CD4-positive, alpha-beta memory T cell (primary cell): ENCODE measurements at regions not wholly inside any gene's neighbourhood (a gene's known extent, or its start where the extent isn't known, plus 50 kb on each side); places are given as distances from the start of the nearest gene placed in this dataset.

ENCODE experiments used
- CTCF ChIA-PET: fragments of 350-600 bp; sonication (Branson Sonifier 250); formaldehyde crosslinking; loops from one replicate; lab custom pipeline; 2021; ENCODE audit warnings: inconsistent platforms; ENCODE audit not compliant: partially characterized antibody; lab: Charles Lee
- POLR2A ChIA-PET: fragments of 350-600 bp; sonication (Branson Sonifier 250); formaldehyde crosslinking; loops from one replicate; lab custom pipeline; 2021; ENCODE audit not compliant: partially characterized antibody; lab: Charles Lee
- DNase-seq, 5 donors: peaks; one replicate each; pipeline versions ENCODE4 v3.0.0 to v3.0.0-alpha.2; 2020 to 2022; ENCODE audit warnings: mixed read lengths in 1 of 5
- H3K27ac ChIP-seq: one replicate; pipeline ENCODE4 v1.7.0; 2013; ENCODE audit warnings: low read depth, low read length
- H3K27me3 ChIP-seq: 2 replicates; pipeline ENCODE4 v1.7.0; 2013; ENCODE audit warnings: mild to moderate bottlenecking, low read length, moderate library complexity; ENCODE audit not compliant: insufficient read depth
- H3K36me3 ChIP-seq: 2 replicates; pipeline ENCODE4 v1.7.0; 2013; ENCODE audit warnings: mild to moderate bottlenecking, low read length, moderate library complexity; ENCODE audit not compliant: insufficient read depth
- H3K4me1 ChIP-seq: 2 replicates; pipeline ENCODE4 v1.7.0; 2013; ENCODE audit warnings: mild to moderate bottlenecking, low read length, moderate library complexity; ENCODE audit not compliant: insufficient read depth
- H3K4me3 ChIP-seq, 2 donors: one replicate each; pipeline ENCODE4 v1.7.0; 2013; ENCODE audit warnings: low read length in 2 of 2, mild to moderate bottlenecking in 1 of 2
- H3K9me3 ChIP-seq, 2 donors: one replicate each; pipeline ENCODE4 v1.7.0; 2013; ENCODE audit warnings: low read length in 2 of 2, control low read depth in 1 of 2; ENCODE audit not compliant: control insufficient read depth in 1 of 2
- H3K27ac Mint-ChIP-seq, 7 donors: one replicate each; pipeline ENCODE4 v1.8.0; 2020 to 2021; ENCODE audit warnings: mixed read lengths in 7 of 7, mild to moderate bottlenecking in 6 of 7, inconsistent platforms in 3 of 7, moderate library complexity in 3 of 7
- H3K27me3 Mint-ChIP-seq, 2 donors: one replicate each; pipeline ENCODE4 v1.8.0; 2020 to 2021; ENCODE audit warnings: mixed read lengths in 2 of 2
- H3K36me3 Mint-ChIP-seq, 2 donors: one replicate each; pipeline ENCODE4 v1.8.0; 2020 to 2021; ENCODE audit warnings: mixed read lengths in 2 of 2, inconsistent platforms in 1 of 2, mild to moderate bottlenecking in 1 of 2
- H3K4me1 Mint-ChIP-seq, 4 donors: one replicate each; pipeline ENCODE4 v1.8.0; 2020 to 2021; ENCODE audit warnings: mixed read lengths in 4 of 4, mild to moderate bottlenecking in 1 of 4
- H3K4me3 Mint-ChIP-seq, 8 donors: one replicate each; pipeline ENCODE4 v1.8.0; 2020 to 2021; ENCODE audit warnings: mixed read lengths in 8 of 8, mild to moderate bottlenecking in 7 of 8, moderate library complexity in 6 of 8, inconsistent platforms in 3 of 8
- H3K9me3 Mint-ChIP-seq, 8 donors: one replicate each; pipeline ENCODE4 v1.8.0; 2020 to 2021; ENCODE audit warnings: mixed read lengths in 8 of 8, mild to moderate bottlenecking in 5 of 8, inconsistent platforms in 3 of 8, moderate library complexity in 1 of 8
- intact Hi-C: fragments of 100-400 bp; cut with micrococcal nuclease; formaldehyde crosslinking; loops from one replicate; pipeline ENCODE4 v1.15.1; 2023

- H3K4me3 ChIP-seq = no peak overlapping the region
- Mint-ChIP-seq H3K9me3 (peaks cover 0 to 3% (median 1%) of the 10 kb centered on the region in 8 donors), H3K27ac (no peak overlapping the region), H3K27me3 (no peaks in the 10 kb centered on the region), H3K4me1 (no peaks in the 10 kb centered on the region), H3K4me3 (no peak overlapping the region), H3K36me3 (no peaks in the 10 kb centered on the region)
- H3K9me3 ChIP-seq = no peaks in the 10 kb centered on the region
- H3K4me1 ChIP-seq = no peaks in the 10 kb centered on the region
- H3K27ac ChIP-seq = no peak overlapping the region
- DNase-seq = no peak
- CTCF ChIA-PET = no interaction called here
- H3K36me3 ChIP-seq = no peaks in the 10 kb centered on the region
- H3K27me3 ChIP-seq = no peaks in the 10 kb centered on the region
- POLR2A ChIA-PET = no interaction called here
- intact Hi-C loops = no loop called here
Measured at GRCh38 chr10:126839094-126839761, 66.0 kb upstream of the DOCK1 start.

- no peak overlapping the region for H3K27ac Mint-ChIP-seq
- Histone ChIP-seq H3K9me3 (no peaks in the 10 kb centered on the region), H3K4me3 (no peak overlapping the region), H3K36me3 (no peaks in the 10 kb centered on the region), H3K4me1 (no peaks in the 10 kb centered on the region), H3K27ac (no peak overlapping the region), H3K27me3 (no peaks in the 10 kb centered on the region)
- CTCF ChIA-PET = no interaction called here
- no peak overlapping the region for H3K4me3 Mint-ChIP-seq
- intact Hi-C loops = no loop called here
- H3K36me3 Mint-ChIP-seq = no peaks in the 10 kb centered on the region
- POLR2A ChIA-PET = no interaction called here
- H3K4me1 Mint-ChIP-seq = no peaks in the 10 kb centered on the region
- H3K27me3 Mint-ChIP-seq = no peaks in the 10 kb centered on the region
- peaks cover 0 to 3% (median 1%) of the 10 kb centered on the region in 8 donors for H3K9me3 Mint-ChIP-seq
- DNase-seq = no peak
Measured at GRCh38 chr10:126840576-126841135, 64.6 kb upstream of the DOCK1 start.

- H3K36me3 Mint-ChIP-seq = no peaks in the 10 kb centered on the region
- Histone ChIP-seq H3K4me1 (no peaks in the 10 kb centered on the region), H3K9me3 (no peaks in the 10 kb centered on the region), H3K27me3 (no peaks in the 10 kb centered on the region), H3K27ac (no peak overlapping the region), H3K36me3 (no peaks in the 10 kb centered on the region), H3K4me3 (no peak overlapping the region)
- peaks cover 0 to 3% (median 1%) of the 10 kb centered on the region in 8 donors for H3K9me3 Mint-ChIP-seq
- ChIA-PET POLR2A (no interaction called here), CTCF (no interaction called here)
- intact Hi-C loops = no loop called here
- no peak for DNase-seq
- H3K4me1 Mint-ChIP-seq = no peaks in the 10 kb centered on the region
- no peak overlapping the region for H3K4me3 Mint-ChIP-seq
- no peaks in the 10 kb centered on the region for H3K27me3 Mint-ChIP-seq
- no peak overlapping the region for H3K27ac Mint-ChIP-seq
Measured at GRCh38 chr10:126841341-126841895, 63.8 kb upstream of the DOCK1 start.

- H3K4me3 ChIP-seq = no peak overlapping the region
- Mint-ChIP-seq H3K4me1 (no peaks in the 10 kb centered on the region), H3K27ac (no peak overlapping the region), H3K9me3 (peaks cover 0 to 2% (median 0%) of the 10 kb centered on the region in 8 donors), H3K36me3 (no peaks in the 10 kb centered on the region), H3K4me3 (no peak overlapping the region), H3K27me3 (no peaks in the 10 kb centered on the region)
- DNase-seq = no peak
- H3K9me3 ChIP-seq = no peaks in the 10 kb centered on the region
- no peaks in the 10 kb centered on the region for H3K36me3 ChIP-seq
- no peaks in the 10 kb centered on the region for H3K4me1 ChIP-seq
- H3K27ac ChIP-seq = no peak overlapping the region
- H3K27me3 ChIP-seq = no peaks in the 10 kb centered on the region
- intact Hi-C loops = no loop called here
- ChIA-PET CTCF (no interaction called here), POLR2A (no interaction called here)
Measured at GRCh38 chr10:126842356-126842755, 62.9 kb upstream of the DOCK1 start.

- ChIA-PET CTCF (no interaction called here), POLR2A (no interaction called here)
- Mint-ChIP-seq H3K27me3 (no peaks in the 10 kb centered on the region), H3K4me1 (no peaks in the 10 kb centered on the region), H3K27ac (no peak overlapping the region), H3K9me3 (peaks cover 0 to 4% (median 0%) of the 10 kb centered on the region in 8 donors), H3K36me3 (no peaks in the 10 kb centered on the region), H3K4me3 (no peak overlapping the region)
- Histone ChIP-seq H3K4me3 (no peak overlapping the region), H3K27ac (no peak overlapping the region), H3K9me3 (no peaks in the 10 kb centered on the region), H3K4me1 (no peaks in the 10 kb centered on the region), H3K36me3 (no peaks in the 10 kb centered on the region), H3K27me3 (no peaks in the 10 kb centered on the region)
- intact Hi-C loops = no loop called here
- no peak for DNase-seq
Measured at GRCh38 chr10:126842836-126843235, 62.4 kb upstream of the DOCK1 start.

- H3K27ac ChIP-seq = no peak overlapping the region
- H3K4me3 ChIP-seq = no peak overlapping the region
- intact Hi-C loops = no loop called here
- no peak overlapping the region for H3K27ac Mint-ChIP-seq
- DNase-seq = no peak
- H3K36me3 ChIP-seq = no peaks in the 10 kb centered on the region
- no peak overlapping the region for H3K4me3 Mint-ChIP-seq
- ChIA-PET CTCF (no interaction called here), POLR2A (no interaction called here)
- H3K9me3 Mint-ChIP-seq = peaks cover 0 to 4% (median 0%) of the 10 kb centered on the region in 8 donors
- no peaks in the 10 kb centered on the region for H3K36me3 Mint-ChIP-seq
- no peaks in the 10 kb centered on the region for H3K27me3 ChIP-seq
- H3K27me3 Mint-ChIP-seq = no peaks in the 10 kb centered on the region
- no peaks in the 10 kb centered on the region for H3K4me1 Mint-ChIP-seq
- no peaks in the 10 kb centered on the region for H3K4me1 ChIP-seq
- no peaks in the 10 kb centered on the region for H3K9me3 ChIP-seq
Measured at GRCh38 chr10:126843299-126843934, 61.8 kb upstream of the DOCK1 start.

- no peaks in the 10 kb centered on the region for H3K4me1 Mint-ChIP-seq
- no peaks in the 10 kb centered on the region for H3K9me3 ChIP-seq
- H3K36me3 Mint-ChIP-seq = no peaks in the 10 kb centered on the region
- no peak overlapping the region for H3K27ac ChIP-seq
- no peak overlapping the region for H3K4me3 Mint-ChIP-seq
- no peak for DNase-seq
- CTCF ChIA-PET = no interaction called here
- intact Hi-C loops = no loop called here
- no peak overlapping the region for H3K4me3 ChIP-seq
- H3K4me1 ChIP-seq = no peaks in the 10 kb centered on the region
- H3K27me3 Mint-ChIP-seq = no peaks in the 10 kb centered on the region
- no peak overlapping the region for H3K27ac Mint-ChIP-seq
- H3K27me3 ChIP-seq = no peaks in the 10 kb centered on the region
- H3K9me3 Mint-ChIP-seq = peaks cover 0 to 4% (median 0%) of the 10 kb centered on the region in 8 donors
- no peaks in the 10 kb centered on the region for H3K36me3 ChIP-seq
- POLR2A ChIA-PET = no interaction called here
Measured at GRCh38 chr10:126844406-126844805, 60.8 kb upstream of the DOCK1 start.
